Right atrium auricular region (tissue), 2 donors: ENCODE measurements at regions not wholly inside any gene's neighbourhood (a gene's known extent, or its start where the extent isn't known, plus 50 kb on each side); places are given as distances from the start of the nearest gene placed in this dataset.

Source experiments
- DNase-seq: peaks from one replicate; pipeline ENCODE4 v3.0.0-alpha.2; 2019; ENCODE audit warnings: low spot score
- H3K27ac ChIP-seq, 2 donors: fragments of 200-600 bp; sonication (generic); 1 replicate in 1 of 2; 2 replicates in 1 of 2; pipeline ENCODE4 v1.5.1; 2016 to 2019
- H3K27me3 ChIP-seq, 2 donors: fragments of 200-600 bp; sonication (generic); one replicate each; pipeline versions ENCODE4 v1.5.1 to v1.6.0; 2017 to 2019
- H3K36me3 ChIP-seq: fragments of 200-600 bp; sonication (generic); one replicate; pipeline ENCODE4 v1.5.1; 2016
- H3K4me1 ChIP-seq, 2 donors: fragments of 200-600 bp; sonication (generic); one replicate each; pipeline versions ENCODE4 v1.5.1 to v1.6.0; 2017 to 2019
- H3K4me3 ChIP-seq, 2 donors: fragments of 200-600 bp; sonication (generic); 1 replicate in 1 of 2; 2 replicates in 1 of 2; pipeline ENCODE4 v1.5.1; 2017 to 2019; ENCODE audit warnings: mild to moderate bottlenecking in 1 of 2, moderate library complexity in 1 of 2
- H3K9me3 ChIP-seq, 2 donors: fragments of 200-600 bp; sonication (generic); one replicate each; pipeline ENCODE4 v1.5.1; 2019
- TF ChIP-seq, protein P1 (sequence below), 2 donors: fragments of 200-600 bp; sonication (generic); IDR thresholded peaks; one replicate each; pipeline ENCODE4 v1.5.1; 2019; ENCODE audit warnings: antibody characterized with exemption in 2 of 2

DNA sequence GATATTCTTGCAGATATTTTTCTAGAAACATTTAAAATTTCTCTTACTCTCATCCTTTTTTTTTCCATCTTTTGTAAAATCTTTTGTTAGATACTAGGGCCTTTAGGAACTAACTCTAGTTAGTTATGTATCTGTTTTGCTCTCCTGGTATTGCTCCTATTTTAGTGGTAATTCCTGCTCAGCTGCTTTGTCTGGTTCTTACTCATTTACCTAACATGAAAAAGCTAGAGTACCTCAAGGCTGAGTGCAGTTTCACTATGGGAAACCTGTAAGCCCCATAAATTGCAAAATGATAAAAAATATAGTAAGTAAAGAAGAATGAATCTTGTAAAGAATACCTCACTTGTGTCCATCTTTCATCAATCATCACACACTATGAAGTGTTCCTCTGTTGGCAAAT lies 1602.0 kb downstream of the GRIK2 start:
- no peak for DNase-seq
- Histone ChIP-seq H3K9me3 (no peaks in the 10 kb centered on the region), H3K4me1 (no peaks in the 10 kb centered on the region), H3K4me3 (no peak overlapping the region), H3K36me3 (no peaks in the 10 kb centered on the region), H3K27ac (no peak overlapping the region), H3K27me3 (no peaks in the 10 kb centered on the region)
- TF ChIP-seq, protein P1, sequence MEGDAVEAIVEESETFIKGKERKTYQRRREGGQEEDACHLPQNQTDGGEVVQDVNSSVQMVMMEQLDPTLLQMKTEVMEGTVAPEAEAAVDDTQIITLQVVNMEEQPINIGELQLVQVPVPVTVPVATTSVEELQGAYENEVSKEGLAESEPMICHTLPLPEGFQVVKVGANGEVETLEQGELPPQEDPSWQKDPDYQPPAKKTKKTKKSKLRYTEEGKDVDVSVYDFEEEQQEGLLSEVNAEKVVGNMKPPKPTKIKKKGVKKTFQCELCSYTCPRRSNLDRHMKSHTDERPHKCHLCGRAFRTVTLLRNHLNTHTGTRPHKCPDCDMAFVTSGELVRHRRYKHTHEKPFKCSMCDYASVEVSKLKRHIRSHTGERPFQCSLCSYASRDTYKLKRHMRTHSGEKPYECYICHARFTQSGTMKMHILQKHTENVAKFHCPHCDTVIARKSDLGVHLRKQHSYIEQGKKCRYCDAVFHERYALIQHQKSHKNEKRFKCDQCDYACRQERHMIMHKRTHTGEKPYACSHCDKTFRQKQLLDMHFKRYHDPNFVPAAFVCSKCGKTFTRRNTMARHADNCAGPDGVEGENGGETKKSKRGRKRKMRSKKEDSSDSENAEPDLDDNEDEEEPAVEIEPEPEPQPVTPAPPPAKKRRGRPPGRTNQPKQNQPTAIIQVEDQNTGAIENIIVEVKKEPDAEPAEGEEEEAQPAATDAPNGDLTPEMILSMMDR (IDR thresholded peaks at IDR 0.05), result no peak

DNA sequence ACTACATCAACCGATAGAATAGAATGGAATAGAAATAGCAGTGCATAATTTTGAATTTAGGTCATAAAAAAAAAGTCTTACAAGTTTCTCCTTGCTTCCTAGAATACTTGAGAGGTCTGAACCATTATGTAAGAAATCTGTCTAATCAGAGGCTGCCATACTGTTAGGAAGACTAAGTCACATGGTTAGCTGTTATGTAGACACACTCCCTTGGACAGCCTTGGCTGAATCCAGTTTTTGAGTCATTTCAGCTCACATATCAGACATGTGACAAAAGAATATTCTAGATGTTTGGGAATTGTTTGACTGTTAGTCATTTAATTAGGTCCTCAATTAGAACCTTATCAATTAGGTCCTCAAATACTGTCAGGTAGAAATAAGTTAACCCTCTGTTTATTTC lies 1601.4 kb downstream of the GRIK2 start:
- DNase-seq, result no peak
- TF ChIP-seq, protein P1 (IDR thresholded peaks at IDR 0.05), result no peak
- H3K4me3 ChIP-seq, result no peak overlapping the region

DNA sequence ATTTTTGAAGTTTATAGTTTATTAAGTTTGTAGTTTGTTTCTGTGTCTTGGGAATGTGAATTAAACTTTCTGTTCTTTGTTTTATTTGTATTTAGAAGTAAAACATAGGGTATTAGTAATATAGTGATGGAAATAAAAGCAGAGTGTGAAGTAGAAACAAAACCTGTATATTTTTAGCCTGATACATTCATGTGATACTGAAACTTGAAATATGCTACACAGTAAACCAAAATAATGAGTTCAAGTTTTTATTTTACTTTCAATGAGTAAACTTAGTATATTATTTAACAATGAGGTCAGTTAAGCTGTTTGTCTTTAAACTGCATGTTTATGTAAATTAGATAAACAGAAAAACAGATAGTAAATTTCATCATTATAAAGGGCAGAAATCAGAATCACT lies 1592.6 kb downstream of the GRIK2 start:
- Histone ChIP-seq H3K36me3 (no peaks in the 10 kb centered on the region), H3K9me3 (no peaks in the 10 kb centered on the region), H3K27me3 (no peaks in the 10 kb centered on the region), H3K4me3 (no peak overlapping the region), H3K27ac (no peak overlapping the region), H3K4me1 (no peaks in the 10 kb centered on the region)
- no peak for DNase-seq
- TF ChIP-seq, protein P1 (IDR thresholded peaks at IDR 0.05), result no peak

More for the DNA sequence above, 1601.4 kb downstream of the GRIK2 start:
- Histone ChIP-seq H3K36me3 (no peaks in the 10 kb centered on the region), H3K27me3 (no peaks in the 10 kb centered on the region), H3K9me3 (no peaks in the 10 kb centered on the region), H3K27ac (no peak overlapping the region), H3K4me1 (no peaks in the 10 kb centered on the region)

DNA sequence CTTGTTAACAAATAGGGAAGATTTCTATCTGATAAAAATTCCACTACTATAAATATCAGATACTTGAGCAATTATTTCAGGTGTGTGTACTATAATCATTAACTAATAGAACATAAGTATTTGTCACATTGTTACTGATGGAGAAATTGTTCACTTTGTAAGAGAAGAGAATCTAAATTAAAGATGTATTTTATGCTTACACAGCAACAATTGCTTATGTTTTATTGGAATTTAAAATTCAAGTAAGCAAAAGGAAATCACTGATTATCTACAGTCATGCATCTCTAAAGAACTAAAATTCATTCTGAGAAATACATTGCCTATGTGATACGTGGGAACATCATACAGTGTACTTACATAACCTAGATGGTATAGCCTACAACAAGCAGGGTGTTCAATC lies 1590.8 kb downstream of the GRIK2 start:
- no peaks in the 10 kb centered on the region for H3K4me1 ChIP-seq
- H3K36me3 ChIP-seq, result no peaks in the 10 kb centered on the region
- no peak overlapping the region for H3K4me3 ChIP-seq
- H3K9me3 ChIP-seq, result no peaks in the 10 kb centered on the region
- no peaks in the 10 kb centered on the region for H3K27me3 ChIP-seq
- no peak overlapping the region for H3K27ac ChIP-seq
- DNase-seq, result no peak
- TF ChIP-seq, protein P1 (IDR thresholded peaks at IDR 0.05), result no peak

DNA sequence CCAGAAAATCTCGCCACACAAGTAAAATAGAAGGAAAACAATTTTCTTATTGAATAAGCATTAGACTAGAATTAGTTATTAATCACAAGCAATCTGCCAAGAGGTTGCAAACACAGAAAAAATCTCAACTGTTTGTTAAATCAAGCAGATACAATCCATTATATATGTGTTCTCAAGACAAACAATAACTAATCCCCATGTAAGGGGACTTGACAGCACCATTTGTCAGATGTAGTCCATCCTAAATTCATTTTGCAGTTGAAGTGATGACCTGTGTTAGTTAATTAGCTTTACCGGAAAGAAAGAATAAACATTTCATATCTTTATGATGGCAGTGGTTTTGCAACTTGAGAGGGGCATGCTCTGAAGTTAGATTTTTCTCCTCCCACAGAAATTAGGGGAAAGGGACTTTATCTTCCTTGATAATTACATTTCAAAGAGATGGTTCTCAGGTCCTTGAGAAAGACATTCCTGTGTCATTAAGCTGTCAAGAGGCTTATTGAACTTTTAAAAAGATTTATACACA lies 1588.0 kb downstream of the GRIK2 start:
- TF ChIP-seq, protein P1 (IDR thresholded peaks at IDR 0.05), result no peak
- DNase-seq, result no peak
- Histone ChIP-seq H3K4me3 (no peak overlapping the region), H3K36me3 (no peaks in the 10 kb centered on the region), H3K9me3 (no peaks in the 10 kb centered on the region), H3K27ac (no peak overlapping the region), H3K27me3 (no peaks in the 10 kb centered on the region), H3K4me1 (no peaks in the 10 kb centered on the region)

DNA sequence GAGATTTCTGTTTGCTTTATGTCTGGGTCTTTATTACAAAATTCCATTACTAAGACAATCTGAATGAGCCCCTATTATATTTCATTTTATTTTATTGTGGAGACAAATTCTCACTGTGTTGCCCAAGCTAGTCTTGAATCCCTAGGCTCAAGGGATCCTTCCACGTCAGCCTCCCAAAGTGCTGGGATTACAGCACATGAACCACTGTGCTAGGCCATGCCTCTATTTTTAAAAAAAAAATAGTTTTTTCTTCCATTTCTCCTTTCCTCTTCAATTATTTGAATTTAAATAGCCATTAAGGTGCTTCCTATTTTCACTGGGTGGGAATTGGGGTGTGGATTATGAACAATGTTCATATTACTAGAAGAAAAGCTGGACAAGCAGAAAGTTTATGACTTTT lies 1587.4 kb downstream of the GRIK2 start:
- TF ChIP-seq, protein P1 (IDR thresholded peaks at IDR 0.05), result no peak
- no peaks in the 10 kb centered on the region for H3K36me3 ChIP-seq
- H3K4me3 ChIP-seq, result no peak overlapping the region

More for the DNA sequence above, 1587.4 kb downstream of the GRIK2 start:
- Histone ChIP-seq H3K27me3 (no peaks in the 10 kb centered on the region), H3K4me1 (no peaks in the 10 kb centered on the region), H3K9me3 (no peaks in the 10 kb centered on the region), H3K27ac (no peak overlapping the region)
- no peak for DNase-seq
